HG02884 (cell line): ENCODE measurements at regions not wholly inside any gene's neighbourhood (a gene's known extent, or its start where the extent isn't known, plus 50 kb on each side); places are given as distances from the start of the nearest gene placed in this dataset.
A peak's percentile ranks its signal among the peaks of the same experiment; 100 is the strongest.

Experiments
- ATAC-seq: cut with Tn5 transposase; IDR thresholded peaks from one replicate; pipeline ENCODE4 v1.9.1; 2021; ENCODE audit warnings: mild to moderate bottlenecking, moderate library complexity; ENCODE audit not compliant: unreplicated experiment

DNA sequence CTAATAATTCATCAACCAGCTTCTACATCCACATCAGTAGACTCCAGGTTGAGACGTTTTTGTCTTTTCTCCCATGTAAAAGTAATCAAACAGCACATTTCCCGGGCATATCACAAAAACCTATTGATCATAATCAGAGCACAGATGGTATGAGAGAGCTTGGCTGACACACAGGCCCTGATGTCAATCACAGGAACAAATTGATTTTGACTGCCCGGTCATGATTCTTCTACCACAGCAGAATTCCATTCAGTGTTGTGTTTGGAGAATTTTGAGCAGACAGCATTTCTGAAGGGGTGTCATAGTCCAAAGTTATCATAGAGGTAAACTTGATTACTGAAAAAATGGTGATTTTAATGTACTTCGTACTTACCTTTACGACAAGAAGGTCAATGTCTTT, 351.1 kb downstream of the ZSWIM6 start:
- no peak for ATAC-seq

DNA sequence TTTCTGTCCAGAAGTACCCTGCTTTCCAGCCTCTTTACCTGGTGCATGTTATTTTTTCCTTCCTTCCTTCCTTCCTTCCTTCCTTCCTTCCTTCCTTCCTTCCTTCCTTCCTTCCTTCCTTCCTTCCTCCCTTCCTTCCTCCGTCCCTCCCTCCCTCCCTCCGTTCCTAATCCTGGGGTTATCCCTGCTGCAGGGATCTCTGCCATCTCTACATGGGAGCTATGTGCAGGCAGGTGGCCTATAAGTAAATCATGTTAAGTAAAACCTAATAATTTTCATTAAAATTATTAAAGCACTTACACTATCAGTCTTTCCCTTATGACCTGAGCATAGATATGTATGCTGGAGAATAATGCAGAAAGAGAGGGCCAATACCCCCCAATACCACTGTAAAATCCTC, 351.9 kb downstream of the ZSWIM6 start:
- no peak for ATAC-seq

DNA sequence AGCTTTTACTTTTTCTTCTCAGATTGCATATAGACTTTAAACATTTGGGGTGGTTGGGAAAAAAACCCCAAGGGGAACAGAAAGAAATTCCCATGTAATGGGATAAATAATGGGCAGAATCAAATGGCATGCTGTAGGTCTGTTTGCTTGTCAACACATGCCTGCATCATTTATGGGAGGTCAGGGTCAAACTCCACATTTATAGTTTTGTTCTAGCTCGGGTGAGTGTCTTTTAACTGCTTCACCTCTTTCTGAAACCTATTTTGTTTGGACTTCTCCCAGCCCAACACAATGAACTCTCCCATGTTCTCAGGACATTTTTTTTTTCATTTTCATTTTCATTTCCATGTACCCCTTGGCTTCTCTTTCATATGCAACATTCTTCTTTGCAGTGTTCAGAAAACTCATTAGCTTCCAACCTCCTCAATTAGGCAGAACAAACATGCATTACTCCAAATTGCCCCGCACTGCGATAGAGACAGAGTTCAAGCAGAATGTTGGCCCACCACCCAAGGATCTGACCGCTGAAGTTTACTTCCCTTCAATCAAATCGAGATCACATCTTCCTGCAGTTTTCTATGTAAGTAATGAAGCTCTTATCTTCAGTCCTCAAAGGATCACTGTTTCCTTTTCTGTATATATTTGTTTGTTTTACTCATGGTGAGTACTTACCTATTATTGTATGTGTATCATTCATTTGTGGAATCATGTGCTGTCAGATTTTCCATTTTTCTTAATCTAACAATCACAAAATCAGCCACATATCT, 354.6 kb downstream of the ZSWIM6 start:
- no peak for ATAC-seq

DNA sequence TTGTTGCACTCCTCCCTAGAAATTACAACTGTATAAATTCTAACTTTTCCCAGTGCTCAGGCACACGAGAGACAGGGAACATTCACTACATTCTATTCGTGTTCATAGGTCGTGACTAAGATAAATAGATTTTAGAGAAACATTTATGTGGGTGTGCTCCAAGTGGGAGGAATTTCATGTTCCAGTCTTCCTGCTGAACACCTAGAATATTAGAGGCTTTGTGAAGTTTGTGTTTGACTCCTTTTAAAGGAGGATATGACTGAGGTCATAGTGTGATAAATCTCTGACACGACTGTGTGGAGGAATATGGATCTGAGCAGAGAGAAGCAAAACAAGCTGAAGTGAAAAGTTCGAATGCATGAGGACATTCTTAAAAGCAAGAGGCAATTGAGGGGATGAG, 355.3 kb downstream of the ZSWIM6 start:
- ATAC-seq: no peak

DNA sequence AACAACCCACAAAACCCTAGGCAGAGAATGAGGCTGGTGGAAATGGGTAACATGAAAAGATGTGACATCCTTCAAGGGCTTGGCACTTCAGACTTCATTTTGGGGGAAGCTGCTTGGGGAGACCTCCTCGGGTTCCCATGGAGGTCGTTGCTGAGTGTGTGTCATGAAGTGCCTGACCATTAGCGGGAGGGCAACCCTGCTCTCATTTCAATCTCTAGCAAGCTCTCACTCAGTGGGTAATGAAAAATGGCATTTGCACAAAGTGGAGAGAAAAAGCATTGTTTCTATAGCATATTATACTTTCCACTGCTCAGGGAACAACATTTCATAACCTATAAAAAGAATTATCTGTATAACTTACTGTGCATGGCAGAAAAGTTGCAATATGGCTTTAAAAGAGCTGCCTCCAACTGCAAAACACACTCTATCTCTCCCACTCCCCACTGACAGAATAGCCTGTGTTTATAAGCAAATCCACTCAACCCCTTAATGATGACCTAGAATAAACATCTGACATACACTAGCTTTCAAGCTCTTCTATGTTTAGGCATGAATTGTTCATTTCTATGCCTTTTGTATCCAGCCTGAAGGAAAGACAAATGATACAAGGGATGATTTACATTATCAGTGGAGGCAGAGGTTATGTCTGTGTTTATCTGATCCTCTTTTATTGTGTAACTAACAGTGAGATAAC, 357.2 kb downstream of the ZSWIM6 start:
- no peak for ATAC-seq

DNA sequence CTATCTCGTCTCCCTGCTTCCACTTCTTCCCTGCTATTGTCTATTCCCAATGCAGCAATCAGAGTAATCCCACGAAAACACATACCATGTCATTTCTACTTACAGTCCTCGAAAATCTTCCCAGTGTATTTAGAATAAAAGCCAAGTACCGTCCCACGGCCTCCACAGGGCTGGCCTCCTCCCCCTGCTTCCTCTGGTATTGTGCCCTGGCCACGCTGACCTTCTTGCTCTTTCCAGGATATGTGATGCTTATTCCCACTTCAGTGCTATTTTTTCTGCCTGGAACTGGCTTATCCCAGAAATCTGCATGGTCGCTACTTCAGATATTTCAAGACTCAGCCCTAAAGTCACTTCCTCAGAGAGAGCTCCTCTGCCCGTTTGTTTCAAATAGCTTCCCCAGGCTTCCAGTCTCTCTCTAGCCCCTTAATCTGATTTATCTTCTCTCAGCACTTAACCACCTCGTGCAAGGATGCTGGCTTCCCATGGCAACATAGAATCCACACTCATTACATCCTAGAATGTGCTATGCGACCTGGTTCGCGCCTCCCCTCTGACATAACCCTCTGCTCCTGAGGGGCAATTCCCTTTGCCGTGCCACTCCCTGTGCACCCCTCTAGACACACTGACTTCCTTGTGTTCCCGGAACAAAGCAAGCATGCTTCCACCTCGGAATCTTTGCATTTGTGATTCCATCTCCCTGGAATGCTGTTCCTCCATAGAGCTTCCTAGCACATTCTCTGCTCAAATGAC, 365.9 kb downstream of the ZSWIM6 start:
- ATAC-seq: no peak

DNA sequence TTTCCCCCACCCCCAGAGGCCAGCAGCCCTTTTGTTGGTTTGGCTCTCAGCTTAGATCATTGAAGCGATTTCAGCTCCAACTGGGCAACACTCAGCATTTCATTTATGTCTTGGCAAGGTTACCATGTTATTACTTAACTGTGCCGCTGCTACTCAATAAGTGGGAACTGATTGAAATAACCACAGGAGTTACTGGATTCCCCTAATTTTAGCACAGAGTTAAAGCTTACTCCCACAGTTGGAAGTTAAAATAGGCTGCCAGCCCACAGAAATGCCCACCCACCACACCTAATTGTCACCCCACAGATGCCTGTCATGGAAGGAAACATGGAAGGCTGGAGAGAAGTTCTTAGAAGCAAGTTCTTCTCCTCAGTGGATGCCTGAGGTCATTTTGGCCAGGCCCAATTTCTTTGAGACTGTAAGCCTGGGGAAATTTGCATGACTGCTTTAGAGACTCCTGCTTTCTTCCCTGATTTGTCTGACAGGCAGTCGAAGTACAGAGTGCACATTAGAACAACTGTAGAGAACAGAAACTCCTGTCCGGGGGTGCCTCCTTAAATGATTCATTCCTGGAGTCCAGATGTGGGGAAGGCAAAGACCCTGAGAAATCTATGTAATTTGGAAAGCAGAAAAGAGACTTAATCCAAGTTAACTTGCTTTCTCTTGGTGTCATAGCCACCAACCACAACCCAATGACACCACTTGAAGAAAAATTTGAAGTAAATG, 370.0 kb downstream of the ZSWIM6 start:
- peak; percentile 75 for ATAC-seq

DNA sequence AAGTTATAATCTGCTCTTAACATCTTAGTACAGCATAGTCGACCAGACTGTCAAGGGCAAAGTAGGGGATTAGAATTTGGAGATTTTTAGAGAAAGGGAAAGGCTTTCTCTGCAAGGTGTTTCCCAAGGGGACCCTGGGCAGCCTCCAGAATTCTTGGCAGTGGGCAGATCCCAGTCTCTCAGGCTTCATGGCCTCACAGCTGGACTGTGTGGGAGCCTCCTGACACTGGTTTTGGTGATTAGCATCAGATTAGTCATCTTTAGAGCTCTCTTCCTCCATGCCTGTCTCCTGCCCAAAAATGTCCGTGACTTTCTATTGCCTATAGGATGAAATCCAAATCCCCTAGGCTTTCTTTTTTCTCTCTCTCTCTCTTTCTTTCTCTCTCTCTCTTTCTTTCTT, 370.7 kb downstream of the ZSWIM6 start:
- no peak for ATAC-seq

DNA sequence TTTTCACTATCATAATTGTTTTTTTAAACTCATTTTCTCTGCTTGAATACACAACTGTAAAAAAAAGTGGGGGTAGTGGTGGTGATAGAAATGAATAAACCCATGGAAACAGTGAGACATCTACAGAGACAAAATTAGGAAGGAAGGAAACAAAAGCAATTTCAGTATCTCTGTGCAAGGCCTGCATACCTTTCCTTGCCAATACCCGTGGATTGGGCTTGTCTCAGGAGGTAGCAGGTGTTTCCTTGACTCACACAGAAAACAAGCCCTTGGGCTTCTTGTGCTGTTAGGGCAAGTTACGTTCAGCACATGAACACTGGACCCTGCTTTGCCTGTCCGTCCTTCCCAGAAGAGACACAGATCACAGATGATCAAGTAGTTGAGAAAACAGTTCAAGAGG, 372.2 kb downstream of the ZSWIM6 start:
- peak; percentile 45 for ATAC-seq

DNA sequence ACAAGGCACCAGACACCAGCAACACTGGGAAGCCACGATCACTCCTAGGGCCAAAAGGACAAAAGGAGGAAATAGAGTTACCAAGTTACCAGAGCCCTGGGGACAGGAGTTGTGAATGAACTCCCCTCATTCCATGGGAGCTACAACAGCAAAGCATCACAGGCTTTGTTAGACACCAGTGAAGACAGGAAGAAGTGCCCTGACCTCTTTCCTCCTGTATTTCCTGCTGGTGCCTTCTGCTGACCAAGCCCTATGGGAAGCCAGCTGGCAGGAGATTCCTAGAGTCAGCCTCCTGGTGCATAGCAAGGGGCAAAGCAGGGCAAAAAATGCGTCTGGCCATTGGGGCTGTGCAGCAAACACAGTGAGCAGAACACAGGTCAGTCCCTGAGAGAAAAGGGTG, 374.7 kb downstream of the ZSWIM6 start:
- no peak for ATAC-seq

DNA sequence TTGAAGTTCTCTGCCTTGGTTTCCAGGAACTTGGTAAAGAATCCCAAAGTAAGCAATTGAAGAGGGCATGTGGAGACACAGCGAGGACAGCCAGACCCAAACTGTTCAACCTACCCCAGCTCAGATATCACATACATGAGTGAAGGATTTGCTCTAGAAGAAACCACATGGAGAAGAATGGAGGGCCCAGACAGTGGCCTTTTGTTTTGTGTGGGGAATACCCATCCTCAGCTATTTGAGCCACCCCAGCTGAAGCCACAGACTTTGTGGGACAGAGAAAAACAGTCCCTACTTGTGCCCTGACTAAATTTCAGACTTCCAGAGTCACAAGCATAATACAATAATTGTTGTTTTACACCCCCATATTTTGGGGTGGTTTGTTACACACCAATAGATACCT, 387.1 kb downstream of the ZSWIM6 start:
- ATAC-seq: no peak

DNA sequence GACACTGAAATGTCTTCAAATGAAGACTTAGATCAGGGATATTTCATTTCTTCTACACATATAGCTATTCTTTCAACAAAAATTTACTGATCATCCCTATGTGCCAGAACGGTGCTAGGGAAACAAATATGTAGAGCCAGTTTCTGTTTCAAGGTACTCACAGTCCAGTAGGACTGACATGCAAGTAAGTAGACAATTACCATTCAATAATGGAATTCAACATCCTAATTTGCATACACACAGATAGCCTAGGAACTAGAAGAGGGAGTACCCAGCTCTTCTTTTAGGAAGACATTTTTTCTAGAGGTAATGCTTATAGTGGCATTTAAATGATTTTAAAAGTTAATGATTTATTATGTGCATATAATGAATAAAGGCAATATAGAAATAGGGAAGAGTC, 388.8 kb downstream of the ZSWIM6 start:
- no peak for ATAC-seq

DNA sequence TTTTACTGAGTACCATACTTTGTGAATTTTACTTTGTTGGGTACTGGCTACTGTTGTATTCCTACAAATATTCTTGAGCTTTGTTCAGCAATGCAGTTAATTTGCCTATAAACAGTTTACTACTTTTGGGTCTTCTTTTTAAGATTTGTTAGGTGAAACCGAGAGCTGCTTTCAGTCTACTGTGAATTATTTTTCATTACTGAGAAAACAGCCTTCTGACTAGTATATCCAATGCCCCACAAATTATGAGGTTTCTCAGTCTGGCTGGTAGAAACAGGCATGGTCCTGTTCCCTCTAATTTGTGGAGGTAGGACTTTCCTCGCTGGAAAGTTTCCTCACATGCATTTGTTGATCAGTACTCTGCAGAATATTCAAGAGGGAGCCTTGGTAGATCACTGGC, 392.0 kb downstream of the ZSWIM6 start:
- ATAC-seq: no peak

DNA sequence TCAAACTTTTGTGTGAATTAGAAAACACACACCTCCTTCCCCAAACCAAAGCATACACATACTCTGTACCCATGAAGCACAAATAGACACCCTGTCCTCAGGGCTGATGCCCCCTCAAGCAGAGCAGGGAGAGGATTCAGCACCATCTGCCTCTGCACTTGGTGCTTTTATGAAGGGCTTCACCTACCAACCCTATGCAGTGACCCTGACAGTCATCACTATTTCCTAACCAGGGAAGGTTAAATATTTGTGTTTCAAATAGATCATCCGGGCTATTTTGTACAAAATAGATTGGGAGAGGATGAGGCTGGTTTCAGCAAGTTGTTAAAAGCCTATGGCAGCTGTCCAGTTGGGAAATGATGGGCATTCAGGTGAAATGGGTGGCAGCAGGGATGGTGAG, 396.2 kb downstream of the ZSWIM6 start:
- no peak for ATAC-seq

DNA sequence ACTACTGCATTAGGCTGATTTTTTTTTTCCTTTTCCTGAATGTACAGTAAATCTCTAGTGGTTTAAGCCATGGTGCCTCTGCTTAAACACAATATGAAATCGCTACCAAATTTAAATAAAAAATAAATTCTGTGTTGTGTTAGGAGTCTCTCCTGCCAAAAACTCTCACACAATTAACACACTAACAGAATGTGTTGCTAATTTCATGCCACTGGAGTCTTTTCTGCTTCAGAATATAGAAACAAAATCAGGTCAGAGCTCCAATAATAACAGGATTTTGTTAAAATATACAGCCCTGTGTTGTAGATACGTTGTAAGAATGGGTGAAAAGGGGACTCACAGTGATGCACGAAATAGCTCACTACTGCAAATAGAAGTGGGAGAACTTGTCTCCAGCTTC, 398.8 kb downstream of the ZSWIM6 start:
- ATAC-seq: no peak

DNA sequence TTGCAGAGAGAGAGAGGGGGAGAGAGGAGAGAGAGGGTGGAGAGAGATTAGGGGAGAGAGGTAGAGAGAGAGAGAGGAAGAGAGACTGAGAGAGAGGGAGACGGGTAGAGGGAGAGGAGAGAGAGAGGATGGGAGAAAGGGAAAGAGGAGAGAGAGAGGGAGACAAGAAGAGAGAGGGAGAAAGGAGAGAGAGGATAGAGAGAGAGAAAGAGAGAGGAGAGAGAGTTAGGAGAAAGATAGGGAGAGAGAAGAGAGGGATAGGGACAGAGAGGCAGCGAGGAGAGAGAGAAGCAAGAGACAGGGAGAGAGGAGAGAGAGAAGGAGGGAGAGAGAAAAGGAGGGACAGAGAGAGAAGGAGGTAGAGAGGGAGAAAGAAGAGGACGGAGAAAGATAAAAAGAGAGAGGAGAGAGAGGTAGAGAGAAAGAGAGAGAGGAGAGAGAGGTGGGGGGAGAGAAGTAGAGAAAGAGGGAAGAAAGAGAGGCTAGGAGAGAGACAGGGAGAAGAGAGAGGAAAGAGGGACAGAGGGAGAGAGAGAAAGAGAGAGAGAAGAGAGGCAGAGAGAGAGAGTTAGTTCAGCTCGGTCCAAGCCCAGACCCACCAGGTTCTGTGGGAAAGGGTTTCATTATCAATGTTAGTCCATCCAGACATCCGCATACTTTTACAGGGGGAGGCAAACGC, 399.3 kb downstream of the ZSWIM6 start:
- no peak for ATAC-seq

DNA sequence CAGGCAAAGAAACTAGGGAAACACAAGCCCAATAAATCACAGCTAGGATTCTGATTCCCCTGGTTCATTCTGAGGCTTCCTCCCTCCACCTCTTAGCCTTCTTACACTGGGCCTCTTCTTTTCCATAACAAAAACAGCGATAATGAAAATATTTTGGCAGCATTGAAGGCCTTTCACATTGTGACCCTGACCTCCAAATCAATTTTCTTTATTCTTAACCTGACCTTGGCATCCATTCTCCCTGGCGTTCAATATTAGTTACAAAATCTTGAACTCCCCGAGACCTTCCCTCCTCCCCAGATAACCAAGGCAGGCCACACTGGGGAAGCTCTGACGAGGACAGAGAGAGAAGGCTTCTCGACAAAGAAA, 399.9 kb downstream of the ZSWIM6 start:
- ATAC-seq: no peak

DNA sequence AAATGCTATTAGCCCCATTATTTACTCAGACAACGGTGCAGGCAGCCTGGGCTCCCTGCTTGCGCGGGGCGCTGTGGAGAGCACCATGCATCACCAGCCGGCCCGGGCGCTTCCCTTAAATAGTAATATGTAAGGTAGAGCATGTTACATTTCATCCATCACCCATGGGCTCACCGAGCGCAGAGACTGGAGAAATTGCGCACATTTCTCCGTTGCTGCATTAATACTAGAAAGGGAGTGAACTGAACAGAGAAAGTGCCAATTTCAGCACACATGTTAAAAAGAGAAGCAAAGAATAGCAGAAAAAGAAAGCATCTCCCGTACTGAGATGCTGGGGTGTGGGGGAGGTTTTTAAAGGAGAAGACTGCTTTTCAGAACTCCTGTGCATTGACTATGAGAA, 400.3 kb downstream of the ZSWIM6 start:
- no peak for ATAC-seq

DNA sequence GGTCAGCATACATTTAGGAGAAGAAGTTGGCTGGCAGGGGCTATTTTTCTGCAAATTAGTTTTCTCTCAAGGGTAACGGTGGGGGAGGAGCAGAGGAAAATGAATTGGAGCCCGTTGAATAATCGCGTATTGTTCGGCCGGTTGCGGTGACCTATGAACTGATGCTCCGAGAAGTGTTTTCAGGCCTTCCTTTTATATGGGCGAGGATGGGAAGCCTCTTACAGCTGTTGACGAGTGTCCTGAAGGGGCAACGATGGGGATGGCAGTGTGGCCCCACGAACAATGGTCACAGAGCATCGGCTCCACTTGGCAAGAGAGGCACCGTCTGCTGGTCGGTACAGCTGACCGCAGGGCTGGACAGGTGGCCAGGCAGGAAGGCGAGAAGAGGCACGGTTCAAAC, 400.7 kb downstream of the ZSWIM6 start:
- no peak for ATAC-seq

DNA sequence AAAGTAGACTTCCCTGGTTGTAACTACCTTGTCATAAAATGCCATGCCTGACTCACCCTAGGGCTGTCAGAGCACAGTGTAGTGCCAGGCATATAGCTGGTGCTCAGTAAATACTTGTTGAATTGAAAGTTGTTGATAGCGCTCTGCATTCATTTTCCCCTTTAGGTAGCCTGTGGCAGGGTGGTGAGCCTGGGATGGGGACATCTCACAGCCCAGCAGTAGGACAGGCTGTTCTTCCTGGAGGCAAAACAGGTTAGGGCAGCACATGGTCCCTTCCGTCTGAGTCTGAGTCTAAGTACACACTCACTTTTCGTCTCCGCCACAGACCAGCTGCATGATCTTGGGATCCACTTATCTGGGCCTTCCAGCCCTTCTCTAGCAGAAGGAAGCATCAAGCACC, 401.9 kb downstream of the ZSWIM6 start:
- no peak for ATAC-seq

DNA sequence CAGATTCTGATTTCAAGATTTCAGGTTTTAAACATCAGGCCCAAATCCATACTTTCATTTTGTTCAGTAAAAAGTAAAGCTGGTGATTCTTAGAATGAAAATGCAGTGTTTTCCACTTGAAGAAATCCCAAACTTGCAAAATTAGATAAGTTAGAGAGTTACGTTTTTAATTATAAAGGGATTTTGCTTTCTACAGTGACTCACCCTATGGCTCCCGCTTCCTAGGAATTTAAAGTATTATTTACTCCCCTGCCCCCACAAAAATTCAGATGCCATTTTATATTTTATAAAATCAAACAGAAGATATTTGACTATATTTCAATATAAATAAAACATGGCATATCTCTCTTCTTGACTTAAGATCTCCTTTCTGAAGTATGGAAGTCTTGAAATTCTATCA, 402.9 kb downstream of the ZSWIM6 start:
- ATAC-seq: no peak
